ENCODE measurements at regions not wholly inside any gene's neighbourhood (a gene's known extent, or its start where the extent isn't known, plus 50 kb on each side); places are given as distances from the start of the nearest gene placed in this dataset.

- H3K4me1 Mint-ChIP-seq (ENCODE audit: low read depth), result no peaks in the 10 kb centered on the region
- peaks cover 6% of the 10 kb centered on the region; the same call in 1 of the 2 replicates for H3K36me3 Mint-ChIP-seq (ENCODE audit: low read depth)
- TF ChIP-seq CTCF (IDR thresholded peaks at IDR 0.05), result no peak
- no peaks in the 10 kb centered on the region for H3K27me3 Mint-ChIP-seq (ENCODE audit: insufficient read depth)
- no peak overlapping the region for H3K27ac Mint-ChIP-seq
- no peak for DNase-seq
- no peak overlapping the region for H3K4me3 Mint-ChIP-seq
- H3K9me3 Mint-ChIP-seq, result peaks cover 62% of the 10 kb centered on the region
Observed at GRCh38 chr10:131649617-131650016, 251.2 kb upstream of the PPP2R2D start.

- no peak for DNase-seq
- no peak overlapping the region for H3K27ac Mint-ChIP-seq
- peaks cover 55% of the 10 kb centered on the region for H3K9me3 Mint-ChIP-seq
- no peak overlapping the region for H3K4me3 Mint-ChIP-seq
- H3K4me1 Mint-ChIP-seq (ENCODE audit: low read depth), result no peaks in the 10 kb centered on the region
- no peaks in the 10 kb centered on the region for H3K27me3 Mint-ChIP-seq (ENCODE audit: insufficient read depth)
- TF ChIP-seq CTCF (IDR thresholded peaks at IDR 0.05), result no peak
- H3K36me3 Mint-ChIP-seq (ENCODE audit: low read depth), result peaks cover 6% of the 10 kb centered on the region; the same call in 1 of the 2 replicates
Observed at GRCh38 chr10:131650169-131650705, 250.6 kb upstream of the PPP2R2D start.

GRCh38 chr10:131650771-131651673 lies 249.8 kb upstream of the PPP2R2D start:
- DNase-seq, result no peak
- H3K9me3 Mint-ChIP-seq, result peaks cover 53% of the 10 kb centered on the region
- no peaks in the 10 kb centered on the region for H3K4me1 Mint-ChIP-seq (ENCODE audit: low read depth)
- no peak overlapping the region for H3K4me3 Mint-ChIP-seq
- no peak overlapping the region for H3K27ac Mint-ChIP-seq
- TF ChIP-seq CTCF (IDR thresholded peaks at IDR 0.05), result no peak
- no peaks in the 10 kb centered on the region for H3K27me3 Mint-ChIP-seq (ENCODE audit: insufficient read depth)
- H3K36me3 Mint-ChIP-seq (ENCODE audit: low read depth), result peaks cover 6% of the 10 kb centered on the region; the same call in 1 of the 2 replicates

GRCh38 chr10:131651674-131652437 lies 249.0 kb upstream of the PPP2R2D start:
- Mint-ChIP-seq H3K36me3 (ENCODE audit: low read depth) (peaks cover 6% of the 10 kb centered on the region; the same call in 1 of the 2 replicates), H3K4me3 (no peak overlapping the region), H3K4me1 (ENCODE audit: low read depth) (no peaks in the 10 kb centered on the region), H3K27ac (no peak overlapping the region), H3K9me3 (peaks cover 55% of the 10 kb centered on the region), H3K27me3 (ENCODE audit: insufficient read depth) (no peaks in the 10 kb centered on the region)
- no peak for DNase-seq
- no peak for TF ChIP-seq CTCF (IDR thresholded peaks at IDR 0.05)

GRCh38 chr10:131652438-131653139 lies 248.2 kb upstream of the PPP2R2D start:
- Mint-ChIP-seq H3K36me3 (ENCODE audit: low read depth) (peaks cover 6% of the 10 kb centered on the region; the same call in 1 of the 2 replicates), H3K27me3 (ENCODE audit: insufficient read depth) (no peaks in the 10 kb centered on the region), H3K4me3 (no peak overlapping the region), H3K27ac (no peak overlapping the region), H3K4me1 (ENCODE audit: low read depth) (no peaks in the 10 kb centered on the region), H3K9me3 (peaks cover 50% of the 10 kb centered on the region)
- no peak for TF ChIP-seq CTCF (IDR thresholded peaks at IDR 0.05)
- DNase-seq, result no peak
